Sigmoid colon (tissue), 3 donors: ENCODE measurements at regions not wholly inside any gene's neighbourhood (a gene's known extent, or its start where the extent isn't known, plus 50 kb on each side); places are given as distances from the start of the nearest gene placed in this dataset.

ENCODE experiments used
- POLR2A ChIP-seq, 2 donors: fragments of 450-650 bp; IDR thresholded peaks; one replicate each; pipeline ENCODE4 v1.6.1; 2016; ENCODE audit warnings: antibody characterized with exemption in 2 of 2, mild to moderate bottlenecking in 2 of 2, moderate library complexity in 2 of 2
- TF ChIP-seq, protein P1 (sequence below), 4 experiments: fragments of 450-650 bp in 3 of 4; fragments of 200-600 bp in 1 of 4; IDR thresholded peaks; one replicate each; pipeline ENCODE4 v1.5.1; 2016 to 2019; ENCODE audit warnings: antibody characterized with exemption in 4 of 4, mild to moderate bottlenecking in 3 of 4, moderate library complexity in 2 of 4

DNA sequence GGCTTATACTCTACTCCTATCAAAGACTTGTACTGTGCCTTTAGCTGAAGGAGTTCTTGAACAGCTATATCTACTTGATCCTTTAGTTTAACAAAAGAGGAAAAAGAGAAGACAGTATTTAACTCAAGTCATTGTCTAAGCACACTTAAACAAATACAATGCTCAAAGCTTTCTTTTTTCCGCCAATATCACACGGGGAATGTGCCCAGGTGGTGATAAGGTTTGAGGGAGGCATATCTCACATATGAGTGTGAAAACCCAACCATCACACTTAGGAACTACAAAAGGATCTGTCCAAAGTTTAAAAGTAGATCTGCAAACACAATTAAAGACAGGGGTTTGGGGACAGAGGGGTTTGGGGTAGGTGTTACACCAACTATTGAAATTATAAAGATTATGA, 59.0 kb upstream of the SLC30A10 start:
- TF ChIP-seq, protein P1, sequence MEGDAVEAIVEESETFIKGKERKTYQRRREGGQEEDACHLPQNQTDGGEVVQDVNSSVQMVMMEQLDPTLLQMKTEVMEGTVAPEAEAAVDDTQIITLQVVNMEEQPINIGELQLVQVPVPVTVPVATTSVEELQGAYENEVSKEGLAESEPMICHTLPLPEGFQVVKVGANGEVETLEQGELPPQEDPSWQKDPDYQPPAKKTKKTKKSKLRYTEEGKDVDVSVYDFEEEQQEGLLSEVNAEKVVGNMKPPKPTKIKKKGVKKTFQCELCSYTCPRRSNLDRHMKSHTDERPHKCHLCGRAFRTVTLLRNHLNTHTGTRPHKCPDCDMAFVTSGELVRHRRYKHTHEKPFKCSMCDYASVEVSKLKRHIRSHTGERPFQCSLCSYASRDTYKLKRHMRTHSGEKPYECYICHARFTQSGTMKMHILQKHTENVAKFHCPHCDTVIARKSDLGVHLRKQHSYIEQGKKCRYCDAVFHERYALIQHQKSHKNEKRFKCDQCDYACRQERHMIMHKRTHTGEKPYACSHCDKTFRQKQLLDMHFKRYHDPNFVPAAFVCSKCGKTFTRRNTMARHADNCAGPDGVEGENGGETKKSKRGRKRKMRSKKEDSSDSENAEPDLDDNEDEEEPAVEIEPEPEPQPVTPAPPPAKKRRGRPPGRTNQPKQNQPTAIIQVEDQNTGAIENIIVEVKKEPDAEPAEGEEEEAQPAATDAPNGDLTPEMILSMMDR (IDR thresholded peaks at IDR 0.05) = no peak
- no peak for TF ChIP-seq POLR2A (IDR thresholded peaks at IDR 0.05)
